ENCODE measurements at regions not wholly inside any gene's neighbourhood (a gene's known extent, or its start where the extent isn't known, plus 50 kb on each side); places are given as distances from the start of the nearest gene placed in this dataset.

DNA sequence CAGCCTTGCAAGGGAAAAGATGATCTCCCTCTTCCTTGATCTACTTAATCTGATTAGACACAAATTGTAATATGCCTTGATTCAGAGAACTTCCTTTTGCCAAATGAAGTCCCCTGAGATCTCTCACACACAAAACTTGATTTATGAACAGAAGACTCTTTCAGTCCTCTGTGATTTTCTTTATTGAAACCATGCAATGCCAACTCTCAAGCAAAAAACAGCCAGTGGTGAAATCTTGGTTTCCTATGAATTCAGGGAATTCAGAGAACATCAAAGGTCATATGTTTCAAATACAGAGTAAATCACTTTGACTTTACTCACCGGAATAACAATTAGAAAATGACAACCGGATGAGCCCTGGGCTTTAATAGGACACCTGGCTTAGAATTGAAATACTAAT lies 211.7 kb downstream of the ABHD5 start:
- intact Hi-C loops (cut with DNase I), result no loop called here
- TF ChIP-seq, protein P1, sequence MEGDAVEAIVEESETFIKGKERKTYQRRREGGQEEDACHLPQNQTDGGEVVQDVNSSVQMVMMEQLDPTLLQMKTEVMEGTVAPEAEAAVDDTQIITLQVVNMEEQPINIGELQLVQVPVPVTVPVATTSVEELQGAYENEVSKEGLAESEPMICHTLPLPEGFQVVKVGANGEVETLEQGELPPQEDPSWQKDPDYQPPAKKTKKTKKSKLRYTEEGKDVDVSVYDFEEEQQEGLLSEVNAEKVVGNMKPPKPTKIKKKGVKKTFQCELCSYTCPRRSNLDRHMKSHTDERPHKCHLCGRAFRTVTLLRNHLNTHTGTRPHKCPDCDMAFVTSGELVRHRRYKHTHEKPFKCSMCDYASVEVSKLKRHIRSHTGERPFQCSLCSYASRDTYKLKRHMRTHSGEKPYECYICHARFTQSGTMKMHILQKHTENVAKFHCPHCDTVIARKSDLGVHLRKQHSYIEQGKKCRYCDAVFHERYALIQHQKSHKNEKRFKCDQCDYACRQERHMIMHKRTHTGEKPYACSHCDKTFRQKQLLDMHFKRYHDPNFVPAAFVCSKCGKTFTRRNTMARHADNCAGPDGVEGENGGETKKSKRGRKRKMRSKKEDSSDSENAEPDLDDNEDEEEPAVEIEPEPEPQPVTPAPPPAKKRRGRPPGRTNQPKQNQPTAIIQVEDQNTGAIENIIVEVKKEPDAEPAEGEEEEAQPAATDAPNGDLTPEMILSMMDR (IDR thresholded peaks at IDR 0.05), result no peak
- DNase-seq (ENCODE audit: extremely low spot score in 2 of 2), result no peak
- Histone ChIP-seq H3K4me3 (no peak overlapping the region), H3K27ac (no peak overlapping the region), H3K9me3 (no peaks in the 10 kb centered on the region), H3K4me1 (no peaks in the 10 kb centered on the region), H3K27me3 (no peaks in the 10 kb centered on the region), H3K36me3 (no peaks in the 10 kb centered on the region)

DNA sequence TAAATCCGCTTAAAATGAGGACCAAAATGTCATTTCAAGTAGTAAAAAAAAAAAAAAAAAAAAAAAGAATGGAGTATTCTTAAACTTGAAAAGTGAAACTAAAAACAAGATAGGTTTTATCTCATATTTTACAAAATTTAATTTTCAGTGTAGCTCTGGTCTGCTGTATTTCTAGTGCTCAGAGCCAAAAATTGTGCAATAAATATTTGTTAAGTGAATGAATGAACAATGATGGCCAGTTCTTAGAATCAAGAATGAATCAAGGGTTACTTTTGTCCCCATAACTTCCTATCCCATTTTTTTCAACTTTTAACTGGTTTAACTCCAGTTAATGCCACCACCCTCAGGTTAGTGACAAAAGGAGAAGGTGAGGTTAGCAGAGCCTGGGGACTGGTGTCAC lies 214.4 kb downstream of the ABHD5 start:
- no peak for DNase-seq (ENCODE audit: extremely low spot score in 2 of 2)
- Histone ChIP-seq H3K27me3 (no peaks in the 10 kb centered on the region), H3K36me3 (no peaks in the 10 kb centered on the region), H3K27ac (no peak overlapping the region), H3K4me1 (no peaks in the 10 kb centered on the region), H3K9me3 (no peaks in the 10 kb centered on the region), H3K4me3 (no peak overlapping the region)
- TF ChIP-seq POLR2AphosphoS5 (IDR thresholded peaks at IDR 0.05; ENCODE audit: insufficient read depth in 1 of 2, low read depth in 1 of 2) (no peak), POLR2A (IDR thresholded peaks at IDR 0.05) (no peak)
- TF ChIP-seq, protein P1 (IDR thresholded peaks at IDR 0.05), result no peak
- intact Hi-C loops (cut with DNase I), result no loop called here

DNA sequence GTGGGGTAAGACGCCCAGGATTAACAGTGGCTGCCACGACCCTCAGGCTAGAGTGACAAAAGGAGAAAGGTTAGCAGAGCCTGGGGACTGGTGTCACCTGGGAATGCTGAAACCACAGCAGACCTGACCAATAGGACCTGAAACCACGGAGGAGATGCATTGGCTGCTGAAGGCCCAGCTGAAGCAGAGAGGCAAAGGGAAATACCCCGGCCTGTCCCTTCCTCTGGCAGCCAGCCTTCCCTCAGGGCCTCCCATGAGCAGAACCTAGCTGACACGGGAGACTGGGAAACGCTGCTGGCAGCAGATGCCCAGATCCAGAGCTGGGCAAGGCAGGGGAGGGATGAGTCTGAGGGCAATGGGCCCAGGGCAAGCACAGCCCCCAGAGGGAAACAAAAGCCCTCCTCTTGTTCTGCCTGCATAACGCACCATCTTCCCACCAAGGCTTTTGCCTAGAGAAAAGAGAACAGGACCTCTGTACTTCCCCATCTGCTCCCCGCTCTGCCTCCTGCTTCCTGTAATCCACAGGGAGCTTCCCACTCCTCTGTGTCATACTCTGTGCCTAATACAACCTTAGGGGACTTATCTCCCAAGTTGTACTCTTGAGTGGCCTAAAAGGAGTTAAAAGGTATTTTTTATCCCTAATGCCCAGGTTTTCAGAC lies 216.2 kb downstream of the ABHD5 start:
- intact Hi-C loops (cut with DNase I), result no loop called here
- DNase-seq (ENCODE audit: extremely low spot score in 2 of 2), result no peak
- H3K4me3 ChIP-seq, result no peak overlapping the region
- no peaks in the 10 kb centered on the region for H3K4me1 ChIP-seq
- H3K27me3 ChIP-seq, result no peaks in the 10 kb centered on the region
- TF ChIP-seq, protein P1 (IDR thresholded peaks at IDR 0.05), result no peak
- TF ChIP-seq POLR2AphosphoS5 (IDR thresholded peaks at IDR 0.05; ENCODE audit: insufficient read depth in 1 of 2, low read depth in 1 of 2) (no peak), POLR2A (IDR thresholded peaks at IDR 0.05) (no peak)
- no peaks in the 10 kb centered on the region for H3K9me3 ChIP-seq
- no peak overlapping the region for H3K27ac ChIP-seq
- no peaks in the 10 kb centered on the region for H3K36me3 ChIP-seq

DNA sequence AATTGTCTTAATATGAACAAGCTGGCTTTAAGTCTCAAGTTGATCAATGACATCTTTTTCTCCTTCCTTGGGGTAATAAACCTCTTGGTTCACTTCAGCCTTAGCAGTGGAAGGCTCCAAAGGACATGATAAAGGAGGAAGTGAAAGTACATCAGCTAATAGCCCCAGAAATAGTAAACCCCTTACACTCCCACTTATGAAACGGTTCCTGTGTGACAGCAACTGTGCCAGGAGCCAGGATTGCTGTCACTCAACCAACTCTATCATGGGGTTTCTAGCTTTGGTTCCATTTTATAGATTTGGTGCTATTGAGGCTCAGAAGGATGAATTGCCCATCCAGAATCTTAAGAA lies 216.7 kb downstream of the ABHD5 start:
- Histone ChIP-seq H3K9me3 (no peaks in the 10 kb centered on the region), H3K27me3 (no peaks in the 10 kb centered on the region), H3K4me1 (no peaks in the 10 kb centered on the region), H3K27ac (no peak overlapping the region), H3K4me3 (no peak overlapping the region), H3K36me3 (no peaks in the 10 kb centered on the region)
- intact Hi-C loops (cut with DNase I), result no loop called here
- TF ChIP-seq POLR2A (IDR thresholded peaks at IDR 0.05) (no peak), POLR2AphosphoS5 (IDR thresholded peaks at IDR 0.05; ENCODE audit: insufficient read depth in 1 of 2, low read depth in 1 of 2) (no peak)
- TF ChIP-seq, protein P1 (IDR thresholded peaks at IDR 0.05), result no peak
- no peak for DNase-seq (ENCODE audit: extremely low spot score in 2 of 2)

DNA sequence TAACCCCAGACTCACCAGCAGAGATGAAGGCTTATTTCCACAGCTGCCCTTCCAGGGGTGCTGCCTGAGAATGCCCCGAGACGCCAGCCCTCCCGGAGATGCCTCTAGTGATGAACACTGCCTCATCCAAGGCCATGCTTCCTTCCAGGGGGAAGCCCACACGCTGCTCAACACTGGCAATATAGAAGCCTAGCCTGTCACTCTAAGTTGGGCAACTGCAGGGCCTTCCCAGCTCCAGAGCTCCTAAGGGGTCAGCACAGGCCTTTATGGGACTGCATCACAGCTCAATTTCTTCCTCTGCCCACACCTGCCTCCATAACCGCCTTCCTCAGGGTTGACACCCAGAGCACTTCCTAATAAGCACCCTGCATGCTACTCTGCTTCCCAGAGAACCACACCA lies 217.7 kb downstream of the ABHD5 start:
- intact Hi-C loops (cut with DNase I), result no loop called here
- Histone ChIP-seq H3K27ac (no peak overlapping the region), H3K36me3 (no peaks in the 10 kb centered on the region), H3K9me3 (no peaks in the 10 kb centered on the region), H3K4me1 (no peaks in the 10 kb centered on the region), H3K27me3 (no peaks in the 10 kb centered on the region), H3K4me3 (no peak overlapping the region)
- TF ChIP-seq POLR2A (IDR thresholded peaks at IDR 0.05), result no peak
- TF ChIP-seq, protein P1 (IDR thresholded peaks at IDR 0.05), result no peak
- no peak for TF ChIP-seq POLR2AphosphoS5 (IDR thresholded peaks at IDR 0.05; ENCODE audit: insufficient read depth in 1 of 2, low read depth in 1 of 2)
- DNase-seq (ENCODE audit: extremely low spot score in 2 of 2), result no peak

Data from vagina (tissue), 2 donors.